ENCODE measurements at regions not wholly inside any gene's neighbourhood (a gene's known extent, or its start where the extent isn't known, plus 50 kb on each side); places are given as distances from the start of the nearest gene placed in this dataset.

DNA sequence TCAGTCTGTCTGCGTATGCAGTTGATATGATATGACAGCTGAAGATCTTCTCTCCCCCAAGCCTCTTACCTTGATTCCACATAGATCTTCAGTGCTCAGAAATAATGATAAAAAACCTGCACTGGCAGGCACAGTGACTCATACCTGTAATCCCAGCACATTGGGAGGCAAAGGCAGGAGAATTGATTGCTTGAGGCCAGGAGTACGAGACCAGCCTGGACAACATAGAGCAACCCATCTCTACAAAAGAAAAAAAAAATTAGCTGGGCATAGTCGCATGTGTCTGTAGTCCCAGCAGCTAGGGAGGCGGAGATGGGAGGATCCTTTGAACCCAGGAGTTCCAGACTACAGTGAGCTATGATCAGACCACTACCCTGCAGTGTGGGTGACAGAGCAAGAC lies 551.0 kb upstream of the MIR17HG start:
- no peaks in the 10 kb centered on the region for H3K27me3 ChIP-seq (ENCODE audit: control insufficient read depth, insufficient read depth, low read length)
- H3K4me3 ChIP-seq (ENCODE audit: low read depth, low read length): no peak overlapping the region
- no peaks in the 10 kb centered on the region for H3K79me2 ChIP-seq
- no peaks in the 10 kb centered on the region for H3K36me3 ChIP-seq (ENCODE audit: control insufficient read depth, insufficient read depth, low read length)
- no peak overlapping the region for H2AFZ ChIP-seq
- TF ChIP-seq, protein P1, sequence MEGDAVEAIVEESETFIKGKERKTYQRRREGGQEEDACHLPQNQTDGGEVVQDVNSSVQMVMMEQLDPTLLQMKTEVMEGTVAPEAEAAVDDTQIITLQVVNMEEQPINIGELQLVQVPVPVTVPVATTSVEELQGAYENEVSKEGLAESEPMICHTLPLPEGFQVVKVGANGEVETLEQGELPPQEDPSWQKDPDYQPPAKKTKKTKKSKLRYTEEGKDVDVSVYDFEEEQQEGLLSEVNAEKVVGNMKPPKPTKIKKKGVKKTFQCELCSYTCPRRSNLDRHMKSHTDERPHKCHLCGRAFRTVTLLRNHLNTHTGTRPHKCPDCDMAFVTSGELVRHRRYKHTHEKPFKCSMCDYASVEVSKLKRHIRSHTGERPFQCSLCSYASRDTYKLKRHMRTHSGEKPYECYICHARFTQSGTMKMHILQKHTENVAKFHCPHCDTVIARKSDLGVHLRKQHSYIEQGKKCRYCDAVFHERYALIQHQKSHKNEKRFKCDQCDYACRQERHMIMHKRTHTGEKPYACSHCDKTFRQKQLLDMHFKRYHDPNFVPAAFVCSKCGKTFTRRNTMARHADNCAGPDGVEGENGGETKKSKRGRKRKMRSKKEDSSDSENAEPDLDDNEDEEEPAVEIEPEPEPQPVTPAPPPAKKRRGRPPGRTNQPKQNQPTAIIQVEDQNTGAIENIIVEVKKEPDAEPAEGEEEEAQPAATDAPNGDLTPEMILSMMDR (IDR thresholded peaks at IDR 0.05): no peak
- no peaks in the 10 kb centered on the region for H3K9me3 ChIP-seq (ENCODE audit: control insufficient read depth, low read length)
- H3K4me1 ChIP-seq: no peaks in the 10 kb centered on the region
- no peak overlapping the region for H3K9ac ChIP-seq
- H3K4me2 ChIP-seq (ENCODE audit: low read length): no peak overlapping the region
- no peak overlapping the region for H3K27ac ChIP-seq

- H3K27me3 ChIP-seq (ENCODE audit: control insufficient read depth, insufficient read depth, low read length): no peaks in the 10 kb centered on the region
- H3K4me3 ChIP-seq (ENCODE audit: low read depth, low read length): no peak overlapping the region
- H3K36me3 ChIP-seq (ENCODE audit: control insufficient read depth, insufficient read depth, low read length): no peaks in the 10 kb centered on the region
- H3K4me1 ChIP-seq: no peaks in the 10 kb centered on the region
- H3K79me2 ChIP-seq: no peaks in the 10 kb centered on the region
- no peak overlapping the region for H3K27ac ChIP-seq
- H3K9ac ChIP-seq: no peak overlapping the region
- no peaks in the 10 kb centered on the region for H3K9me3 ChIP-seq (ENCODE audit: control insufficient read depth, low read length)
- no peak overlapping the region for H3K4me2 ChIP-seq (ENCODE audit: low read length)
- TF ChIP-seq, protein P1 (IDR thresholded peaks at IDR 0.05): no peak
- H2AFZ ChIP-seq: no peak overlapping the region
These were observed 550.2 kb upstream of the MIR17HG start for GRCh38 chr13:90797335-90797734.

DNA sequence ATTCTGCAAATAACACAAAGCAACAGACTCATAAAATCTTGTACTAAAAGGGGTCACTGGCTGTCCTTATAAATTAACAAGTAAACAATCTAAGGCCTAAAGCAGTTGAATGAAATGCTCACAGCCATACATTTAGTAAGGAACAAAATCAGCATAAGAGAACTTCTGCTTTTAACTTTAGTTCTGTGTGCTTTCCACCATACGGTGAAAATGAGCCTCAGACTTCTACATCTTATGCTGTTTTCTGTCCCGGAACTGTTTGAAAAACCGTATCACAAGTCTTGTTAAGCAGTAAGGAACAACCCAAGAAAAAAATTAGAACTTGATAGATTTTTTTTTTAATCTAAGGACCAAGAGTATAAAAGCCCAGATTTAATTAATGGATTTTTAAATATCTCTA lies 549.1 kb upstream of the MIR17HG start:
- no peaks in the 10 kb centered on the region for H3K79me2 ChIP-seq
- no peaks in the 10 kb centered on the region for H3K36me3 ChIP-seq (ENCODE audit: control insufficient read depth, insufficient read depth, low read length)
- H3K9me3 ChIP-seq (ENCODE audit: control insufficient read depth, low read length): no peaks in the 10 kb centered on the region
- H3K4me2 ChIP-seq (ENCODE audit: low read length): no peak overlapping the region
- H2AFZ ChIP-seq: no peak overlapping the region
- H3K9ac ChIP-seq: no peak overlapping the region
- no peak overlapping the region for H3K27ac ChIP-seq
- no peak overlapping the region for H3K4me3 ChIP-seq (ENCODE audit: low read depth, low read length)
- no peaks in the 10 kb centered on the region for H3K4me1 ChIP-seq
- TF ChIP-seq, protein P1 (IDR thresholded peaks at IDR 0.05): no peak
- H3K27me3 ChIP-seq (ENCODE audit: control insufficient read depth, insufficient read depth, low read length): no peaks in the 10 kb centered on the region

DNA sequence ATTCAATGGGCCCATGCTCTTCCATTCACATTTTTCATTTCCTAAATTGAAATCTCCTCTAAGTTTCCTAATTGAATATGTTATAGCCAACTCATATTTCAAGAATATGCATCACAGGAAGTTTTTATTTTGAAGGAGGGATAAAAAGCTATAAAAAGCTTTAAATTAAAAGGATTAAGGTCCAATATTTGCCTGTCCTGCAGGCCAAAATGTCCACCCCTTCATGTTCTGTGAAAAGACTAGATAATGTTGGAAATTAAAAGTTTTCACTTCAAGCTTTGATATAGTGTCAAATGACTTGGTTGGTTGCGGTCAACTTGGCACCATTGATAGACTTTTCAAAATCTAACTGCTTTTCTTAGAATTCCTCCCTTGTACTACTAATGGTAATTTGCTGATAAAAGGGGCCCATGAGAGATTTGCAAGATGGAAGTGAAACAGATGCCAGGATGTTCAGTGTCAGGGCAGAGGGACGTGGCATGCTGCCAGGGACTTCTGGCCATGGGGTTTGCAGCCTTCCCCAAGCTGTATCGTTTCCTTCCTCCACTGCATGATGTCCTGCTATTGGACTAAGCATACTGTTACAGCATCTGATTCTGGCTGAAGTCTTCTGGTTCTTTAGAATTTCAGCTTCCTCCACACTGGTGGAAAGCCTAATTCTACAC lies 547.3 kb upstream of the MIR17HG start:
- Histone ChIP-seq H3K36me3 (ENCODE audit: control insufficient read depth, insufficient read depth, low read length) (no peaks in the 10 kb centered on the region), H3K4me2 (ENCODE audit: low read length) (no peak overlapping the region), H3K79me2 (no peaks in the 10 kb centered on the region), H3K9me3 (ENCODE audit: control insufficient read depth, low read length) (no peaks in the 10 kb centered on the region), H2AFZ (no peak overlapping the region), H3K27ac (no peak overlapping the region), H3K4me3 (ENCODE audit: low read depth, low read length) (no peak overlapping the region), H3K9ac (no peak overlapping the region), H3K27me3 (ENCODE audit: control insufficient read depth, insufficient read depth, low read length) (no peaks in the 10 kb centered on the region), H3K4me1 (no peaks in the 10 kb centered on the region)
- TF ChIP-seq, protein P1 (IDR thresholded peaks at IDR 0.05): no peak

DNA sequence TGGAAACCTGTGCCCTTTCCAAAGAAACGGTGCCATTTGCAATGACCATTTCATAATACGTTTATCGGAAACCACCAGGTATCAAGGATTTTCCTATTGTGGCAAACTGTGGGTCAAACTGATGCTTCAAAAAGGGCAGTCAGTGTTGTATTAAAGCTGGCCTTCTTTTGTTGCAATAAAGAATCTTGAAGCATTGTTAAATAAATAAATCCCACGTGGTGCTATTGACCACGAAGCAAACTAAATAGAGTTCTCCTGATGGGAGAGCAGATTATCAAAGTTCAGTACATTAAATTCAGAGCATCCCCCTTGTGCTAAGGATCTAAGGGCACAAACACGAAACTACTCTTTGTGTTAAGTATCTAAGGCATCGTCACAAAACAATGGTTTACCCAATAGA lies 545.9 kb upstream of the MIR17HG start:
- H3K27ac ChIP-seq: no peak overlapping the region
- no peaks in the 10 kb centered on the region for H3K9me3 ChIP-seq (ENCODE audit: control insufficient read depth, low read length)
- no peak overlapping the region for H3K4me3 ChIP-seq (ENCODE audit: low read depth, low read length)
- H3K36me3 ChIP-seq (ENCODE audit: control insufficient read depth, insufficient read depth, low read length): no peaks in the 10 kb centered on the region
- no peaks in the 10 kb centered on the region for H3K27me3 ChIP-seq (ENCODE audit: control insufficient read depth, insufficient read depth, low read length)
- no peaks in the 10 kb centered on the region for H3K4me1 ChIP-seq
- no peak overlapping the region for H3K9ac ChIP-seq
- no peaks in the 10 kb centered on the region for H3K79me2 ChIP-seq
- H2AFZ ChIP-seq: no peak overlapping the region
- H3K4me2 ChIP-seq (ENCODE audit: low read length): no peak overlapping the region
- TF ChIP-seq, protein P1 (IDR thresholded peaks at IDR 0.05): no peak

All from parathyroid adenoma (tissue), 2 donors.